MM.1S (cell line): ENCODE measurements at regions not wholly inside any gene's neighbourhood (a gene's known extent, or its start where the extent isn't known, plus 50 kb on each side); places are given as distances from the start of the nearest gene placed in this dataset.

Experiments used
- DNase-seq: peaks from one replicate; pipeline ENCODE4 v3.0.0-alpha.2; 2015
- H2AFZ ChIP-seq: fragments of 300-600 bp; sonication (generic); 2 replicates; pipeline ENCODE4 v1.6.0; 2016; ENCODE audit warnings: antibody characterized with exemption, low read length
- H3F3A ChIP-seq: fragments of 300-600 bp; sonication (generic); 2 replicates; pipeline ENCODE4 v1.6.1; 2016; ENCODE audit warnings: mild to moderate bottlenecking, antibody characterized with exemption, low read length, moderate library complexity, mixed read lengths; ENCODE audit not compliant: insufficient read depth
- H3K27ac ChIP-seq: fragments of 300-600 bp; sonication (generic); 2 replicates; pipeline ENCODE4 v1.5.1; 2016; ENCODE audit warnings: mild to moderate bottlenecking, low read length
- H3K27me3 ChIP-seq: fragments of 300-600 bp; sonication (generic); replicated peaks from 2 replicates; pipeline ENCODE4 v1.6.0; 2016; ENCODE audit warnings: low read length; ENCODE audit not compliant: insufficient read depth
- H3K36me3 ChIP-seq: fragments of 300-600 bp; sonication (generic); replicated peaks from 2 replicates; pipeline ENCODE4 v1.6.1; 2016; ENCODE audit warnings: mild to moderate bottlenecking, low read length, mixed read lengths; ENCODE audit not compliant: insufficient read depth
- H3K4me1 ChIP-seq: fragments of 300-600 bp; sonication (generic); 2 replicates; pipeline ENCODE4 v1.6.1; 2016; ENCODE audit warnings: low read length, mixed read lengths
- H3K4me2 ChIP-seq: fragments of 300-600 bp; sonication (generic); 2 replicates; pipeline ENCODE4 v1.6.0; 2016; ENCODE audit warnings: low read depth, low read length
- H3K4me3 ChIP-seq: fragments of 300-600 bp; sonication (generic); 2 replicates; pipeline ENCODE4 v1.5.1; 2016; ENCODE audit warnings: low read length, mixed read lengths
- H3K79me2 ChIP-seq: fragments of 300-600 bp; sonication (generic); 2 replicates; pipeline ENCODE4 v1.6.1; 2016; ENCODE audit warnings: mixed run types, low read length, mixed read lengths
- H3K9ac ChIP-seq: fragments of 300-600 bp; sonication (generic); 2 replicates; pipeline ENCODE4 v1.6.1; 2016; ENCODE audit warnings: low read length, mixed read lengths
- H3K9me2 ChIP-seq: fragments of 300-600 bp; sonication (generic); replicated peaks from 2 replicates; pipeline ENCODE4 v1.6.1; 2016; ENCODE audit warnings: mild to moderate bottlenecking, low read length, mixed read lengths; ENCODE audit not compliant: insufficient read depth
- H3K9me3 ChIP-seq: fragments of 300-600 bp; sonication (generic); replicated peaks from 2 replicates; pipeline ENCODE4 v1.6.1; 2016; ENCODE audit warnings: mild to moderate bottlenecking, low read length, mixed read lengths; ENCODE audit not compliant: insufficient read depth
- H4K20me1 ChIP-seq: fragments of 300-600 bp; sonication (generic); 2 replicates; pipeline ENCODE4 v1.6.1; 2016; ENCODE audit warnings: mild to moderate bottlenecking, low read length, moderate library complexity, mixed read lengths; ENCODE audit not compliant: insufficient read depth
- EZH2 ChIP-seq: fragments of 300-600 bp; sonication (generic); optimal IDR thresholded peaks from 2 replicates; pipeline ENCODE3; 2017; ENCODE audit warnings: low read depth, mild to moderate bottlenecking, antibody characterized with exemption, low read length, mixed read lengths
- EZH2phosphoT487 ChIP-seq: fragments of 300-600 bp; sonication (generic); IDR thresholded peaks from 2 replicates; pipeline ENCODE4 v1.6.1; 2018; ENCODE audit warnings: antibody characterized with exemption, low read length
- TF ChIP-seq, protein P1 (sequence below): fragments of 300-600 bp; sonication (generic); IDR thresholded peaks from 2 replicates; pipeline ENCODE4 v1.5.1; 2016; ENCODE audit warnings: antibody characterized with exemption, low read length, mixed read lengths

- no peaks in the 10 kb centered on the region for H3F3A ChIP-seq
- DNase-seq, result no peak
- no peaks in the 10 kb centered on the region for H3K9me2 ChIP-seq
- no peaks in the 10 kb centered on the region for H3K27me3 ChIP-seq
- H3K4me3 ChIP-seq, result no peak overlapping the region
- H3K9ac ChIP-seq, result no peak overlapping the region
- H3K36me3 ChIP-seq, result no peaks in the 10 kb centered on the region
- no peaks in the 10 kb centered on the region for H4K20me1 ChIP-seq
- no peaks in the 10 kb centered on the region for H3K79me2 ChIP-seq
- no peaks in the 10 kb centered on the region for H3K9me3 ChIP-seq
- H3K4me1 ChIP-seq, result no peaks in the 10 kb centered on the region
- no peak overlapping the region for H2AFZ ChIP-seq
- H3K4me2 ChIP-seq, result no peak overlapping the region
- TF ChIP-seq EZH2 (no peak), EZH2phosphoT487 (no peak)
- TF ChIP-seq, protein P1, sequence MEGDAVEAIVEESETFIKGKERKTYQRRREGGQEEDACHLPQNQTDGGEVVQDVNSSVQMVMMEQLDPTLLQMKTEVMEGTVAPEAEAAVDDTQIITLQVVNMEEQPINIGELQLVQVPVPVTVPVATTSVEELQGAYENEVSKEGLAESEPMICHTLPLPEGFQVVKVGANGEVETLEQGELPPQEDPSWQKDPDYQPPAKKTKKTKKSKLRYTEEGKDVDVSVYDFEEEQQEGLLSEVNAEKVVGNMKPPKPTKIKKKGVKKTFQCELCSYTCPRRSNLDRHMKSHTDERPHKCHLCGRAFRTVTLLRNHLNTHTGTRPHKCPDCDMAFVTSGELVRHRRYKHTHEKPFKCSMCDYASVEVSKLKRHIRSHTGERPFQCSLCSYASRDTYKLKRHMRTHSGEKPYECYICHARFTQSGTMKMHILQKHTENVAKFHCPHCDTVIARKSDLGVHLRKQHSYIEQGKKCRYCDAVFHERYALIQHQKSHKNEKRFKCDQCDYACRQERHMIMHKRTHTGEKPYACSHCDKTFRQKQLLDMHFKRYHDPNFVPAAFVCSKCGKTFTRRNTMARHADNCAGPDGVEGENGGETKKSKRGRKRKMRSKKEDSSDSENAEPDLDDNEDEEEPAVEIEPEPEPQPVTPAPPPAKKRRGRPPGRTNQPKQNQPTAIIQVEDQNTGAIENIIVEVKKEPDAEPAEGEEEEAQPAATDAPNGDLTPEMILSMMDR, result no peak
- H3K27ac ChIP-seq, result no peak overlapping the region
Observed at GRCh38 chr5:171644536-171644935, 141.1 kb upstream of the SMIM23 start.

- no peaks in the 10 kb centered on the region for H3K79me2 ChIP-seq
- TF ChIP-seq, protein P1, result no peak
- TF ChIP-seq EZH2 (no peak), EZH2phosphoT487 (no peak)
- H3K4me1 ChIP-seq, result no peaks in the 10 kb centered on the region
- no peak overlapping the region for H2AFZ ChIP-seq
- no peak overlapping the region for H3K4me3 ChIP-seq
- H3K9me3 ChIP-seq, result no peaks in the 10 kb centered on the region
- H3K9me2 ChIP-seq, result no peaks in the 10 kb centered on the region
- no peak for DNase-seq
- no peak overlapping the region for H3K4me2 ChIP-seq
- H3K27me3 ChIP-seq, result no peaks in the 10 kb centered on the region
- no peak overlapping the region for H3K27ac ChIP-seq
- H4K20me1 ChIP-seq, result no peaks in the 10 kb centered on the region
- no peaks in the 10 kb centered on the region for H3F3A ChIP-seq
- no peaks in the 10 kb centered on the region for H3K36me3 ChIP-seq
- H3K9ac ChIP-seq, result no peak overlapping the region
Observed at GRCh38 chr5:171646102-171647042, 139.2 kb upstream of the SMIM23 start.

GRCh38 chr5:171647043-171647903 is 138.3 kb upstream of the SMIM23 start:
- H3K9ac ChIP-seq, result no peak overlapping the region
- H4K20me1 ChIP-seq, result no peaks in the 10 kb centered on the region
- H3K4me1 ChIP-seq, result no peaks in the 10 kb centered on the region
- no peaks in the 10 kb centered on the region for H3K27me3 ChIP-seq
- no peaks in the 10 kb centered on the region for H3K9me3 ChIP-seq
- H3K4me3 ChIP-seq, result no peak overlapping the region
- H3K4me2 ChIP-seq, result no peak overlapping the region
- no peak overlapping the region for H2AFZ ChIP-seq
- no peaks in the 10 kb centered on the region for H3K9me2 ChIP-seq
- DNase-seq, result no peak
- no peak for TF ChIP-seq EZH2
- no peak for TF ChIP-seq EZH2phosphoT487
- TF ChIP-seq, protein P1, result no peak
- no peaks in the 10 kb centered on the region for H3K36me3 ChIP-seq
- no peaks in the 10 kb centered on the region for H3K79me2 ChIP-seq
- no peak overlapping the region for H3K27ac ChIP-seq
- H3F3A ChIP-seq, result no peaks in the 10 kb centered on the region
